Mesothelial cell of epicardium (in vitro differentiated cells): ENCODE measurements at regions not wholly inside any gene's neighbourhood (a gene's known extent, or its start where the extent isn't known, plus 50 kb on each side); places are given as distances from the start of the nearest gene placed in this dataset.
"Not testable (repeated sequence)": the region's sequence is repeated elsewhere in the genome, so short reads cannot be mapped to it uniquely, and the experiment has no call there.

Source experiments
- DNase-seq, 2 experiments: peaks; one replicate each; pipeline ENCODE4 v3.0.0; 2021; ENCODE audit warnings: low spot score in 2 of 2; ENCODE audit not compliant: unreplicated experiment in 2 of 2
- H3K27ac Mint-ChIP-seq: 2 replicates; pipeline ENCODE4 v1.8.0; 2021; ENCODE audit warnings: mixed read lengths
- H3K27me3 Mint-ChIP-seq: 2 replicates; pipeline ENCODE4 v1.8.0; 2021; ENCODE audit warnings: low read depth, mixed read lengths
- H3K36me3 Mint-ChIP-seq: 2 replicates; pipeline ENCODE4 v1.8.0; 2021; ENCODE audit warnings: mixed read lengths
- H3K4me1 Mint-ChIP-seq: 2 replicates; pipeline ENCODE4 v1.8.0; 2021; ENCODE audit warnings: mixed read lengths
- H3K4me3 Mint-ChIP-seq: 2 replicates; pipeline ENCODE4 v1.8.0; 2021; ENCODE audit warnings: mild to moderate bottlenecking, moderate library complexity, mixed read lengths
- H3K9me3 Mint-ChIP-seq: 2 replicates; pipeline ENCODE4 v1.8.0; 2021; ENCODE audit warnings: mixed read lengths
- TF ChIP-seq, protein P1 (sequence below): fragments of 200-600 bp; sonication (generic); IDR thresholded peaks from one replicate; pipeline ENCODE4 v1.5.0; 2021; ENCODE audit warnings: antibody characterized with exemption; ENCODE audit not compliant: unreplicated experiment

DNA sequence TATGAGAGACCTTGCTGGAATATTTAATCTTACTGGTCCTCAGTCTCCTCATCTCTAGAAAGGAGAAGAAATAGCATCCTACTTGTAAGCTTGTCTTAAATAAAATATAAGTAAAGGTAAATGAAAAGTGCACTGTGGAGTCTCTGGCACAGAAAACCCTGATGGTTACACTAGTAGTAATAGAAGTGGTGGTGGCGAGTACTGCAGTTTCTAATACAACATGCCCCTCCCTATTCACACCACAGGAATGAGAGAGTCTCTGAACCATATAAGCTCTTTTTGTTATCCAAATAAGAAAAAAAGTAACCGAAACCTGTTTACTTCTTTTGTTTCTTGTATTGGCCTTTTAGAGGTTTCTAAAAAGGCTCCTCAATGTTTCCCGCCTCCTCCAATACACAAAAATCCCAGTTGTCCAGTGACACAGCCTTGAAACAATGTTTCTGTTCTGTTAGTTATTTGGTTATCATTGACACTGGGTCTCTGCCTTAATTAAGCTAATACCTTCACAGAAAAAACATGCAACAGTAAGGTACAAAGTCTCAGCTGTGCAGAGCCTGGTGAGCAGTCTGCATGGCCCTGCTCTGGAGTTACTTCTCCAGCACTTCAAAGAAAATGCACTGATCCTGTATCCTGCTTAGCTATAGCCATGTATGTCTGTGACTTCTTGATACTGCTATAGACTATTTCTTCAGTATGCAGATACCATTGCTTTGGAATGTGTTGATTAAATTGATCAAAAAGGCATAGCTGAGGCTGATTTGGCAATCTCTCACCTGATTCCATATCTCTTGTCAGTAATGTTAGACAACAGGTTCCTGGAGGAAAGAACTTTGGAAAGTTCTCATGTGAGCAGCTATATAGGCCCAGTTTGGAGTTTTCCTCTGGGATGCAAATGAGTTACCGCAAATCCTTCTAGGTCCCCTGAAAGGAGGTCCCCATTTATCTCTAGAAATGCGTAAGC is 315.6 kb upstream of the IL12A start:
- H3K36me3 Mint-ChIP-seq = no peaks in the 10 kb centered on the region
- H3K27me3 Mint-ChIP-seq = peaks cover 5% of the 10 kb centered on the region
- TF ChIP-seq, protein P1, sequence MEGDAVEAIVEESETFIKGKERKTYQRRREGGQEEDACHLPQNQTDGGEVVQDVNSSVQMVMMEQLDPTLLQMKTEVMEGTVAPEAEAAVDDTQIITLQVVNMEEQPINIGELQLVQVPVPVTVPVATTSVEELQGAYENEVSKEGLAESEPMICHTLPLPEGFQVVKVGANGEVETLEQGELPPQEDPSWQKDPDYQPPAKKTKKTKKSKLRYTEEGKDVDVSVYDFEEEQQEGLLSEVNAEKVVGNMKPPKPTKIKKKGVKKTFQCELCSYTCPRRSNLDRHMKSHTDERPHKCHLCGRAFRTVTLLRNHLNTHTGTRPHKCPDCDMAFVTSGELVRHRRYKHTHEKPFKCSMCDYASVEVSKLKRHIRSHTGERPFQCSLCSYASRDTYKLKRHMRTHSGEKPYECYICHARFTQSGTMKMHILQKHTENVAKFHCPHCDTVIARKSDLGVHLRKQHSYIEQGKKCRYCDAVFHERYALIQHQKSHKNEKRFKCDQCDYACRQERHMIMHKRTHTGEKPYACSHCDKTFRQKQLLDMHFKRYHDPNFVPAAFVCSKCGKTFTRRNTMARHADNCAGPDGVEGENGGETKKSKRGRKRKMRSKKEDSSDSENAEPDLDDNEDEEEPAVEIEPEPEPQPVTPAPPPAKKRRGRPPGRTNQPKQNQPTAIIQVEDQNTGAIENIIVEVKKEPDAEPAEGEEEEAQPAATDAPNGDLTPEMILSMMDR = no peak
- no peak for DNase-seq
- no peak overlapping the region for H3K27ac Mint-ChIP-seq
- peaks cover 63% of the 10 kb centered on the region for H3K4me1 Mint-ChIP-seq
- H3K4me3 Mint-ChIP-seq = no peak overlapping the region
- no peaks in the 10 kb centered on the region for H3K9me3 Mint-ChIP-seq

DNA sequence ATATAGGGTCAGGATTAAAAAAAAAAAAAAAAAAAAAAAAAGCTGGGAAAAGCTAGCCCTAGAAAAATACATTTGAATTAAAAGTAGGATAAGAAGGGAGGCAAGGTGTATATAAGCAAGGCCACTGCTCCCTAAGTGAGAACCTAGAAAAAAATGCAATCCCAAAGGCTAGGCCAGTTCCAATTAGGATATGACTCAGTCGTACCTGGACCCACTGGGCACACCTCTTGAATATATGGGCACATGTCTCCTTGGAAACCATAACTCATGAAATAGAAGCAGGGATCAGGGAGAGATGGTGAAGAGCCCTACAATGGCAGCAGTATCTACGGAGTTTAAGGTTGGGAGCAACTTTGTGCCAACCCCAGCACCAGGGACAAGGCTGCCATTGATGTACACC is 314.1 kb upstream of the IL12A start:
- DNase-seq = no peak
- Mint-ChIP-seq H3K4me3 (no peak overlapping the region), H3K27me3 (peaks cover 5% of the 10 kb centered on the region), H3K4me1 (peaks cover 64% of the 10 kb centered on the region), H3K9me3 (no peaks in the 10 kb centered on the region), H3K27ac (no peak overlapping the region), H3K36me3 (no peaks in the 10 kb centered on the region)
- TF ChIP-seq, protein P1 = no peak

- H3K36me3 Mint-ChIP-seq = no peaks in the 10 kb centered on the region
- peaks cover 5% of the 10 kb centered on the region for H3K27me3 Mint-ChIP-seq
- H3K4me3 Mint-ChIP-seq = no peak overlapping the region
- DNase-seq = no peak
- H3K4me1 Mint-ChIP-seq = peaks cover 60% of the 10 kb centered on the region
- H3K9me3 Mint-ChIP-seq = no peaks in the 10 kb centered on the region
- H3K27ac Mint-ChIP-seq = no peak overlapping the region
- TF ChIP-seq, protein P1 = no peak
Observed at GRCh38 chr3:159675285-159675684, 313.4 kb upstream of the IL12A start.

GRCh38 chr3:159679900-159680299 is 308.7 kb upstream of the IL12A start:
- H3K9me3 Mint-ChIP-seq = peaks cover 8% of the 10 kb centered on the region
- no peaks in the 10 kb centered on the region for H3K27me3 Mint-ChIP-seq
- H3K27ac Mint-ChIP-seq = no peak overlapping the region
- TF ChIP-seq, protein P1 = no peak
- H3K4me1 Mint-ChIP-seq = peaks cover 44% of the 10 kb centered on the region
- no peak for DNase-seq
- no peak overlapping the region for H3K4me3 Mint-ChIP-seq
- H3K36me3 Mint-ChIP-seq = no peaks in the 10 kb centered on the region

- H3K27ac Mint-ChIP-seq, H3K4me3 Mint-ChIP-seq, DNase-seq, H3K36me3 Mint-ChIP-seq, H3K27me3 Mint-ChIP-seq: not testable (repeated sequence)
- Mint-ChIP-seq H3K4me1 (peaks cover 28% of the 10 kb centered on the region), H3K9me3 (peaks cover 15% of the 10 kb centered on the region)
Observed at GRCh38 chr3:159681717-159682116, 306.9 kb upstream of the IL12A start.

DNA sequence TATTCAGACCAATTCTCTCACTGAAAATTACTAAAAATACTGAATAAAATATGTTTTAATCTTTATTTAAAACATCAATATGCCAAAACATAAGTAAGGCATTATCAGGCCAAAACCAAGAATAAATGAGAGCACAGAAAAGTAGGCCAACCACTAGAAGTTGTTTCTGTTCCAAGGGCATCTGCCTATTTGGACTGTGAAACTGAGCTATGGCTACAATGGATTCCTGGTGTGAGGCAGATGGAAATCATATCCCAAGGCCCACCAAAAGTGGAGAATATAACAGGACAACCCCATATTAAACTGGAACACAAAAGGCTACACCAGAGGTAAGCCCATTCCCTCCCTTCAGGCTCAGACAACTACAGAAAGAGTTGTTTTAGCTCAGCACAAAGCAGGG is 302.8 kb upstream of the IL12A start:
- no peaks in the 10 kb centered on the region for H3K36me3 Mint-ChIP-seq
- H3K27ac Mint-ChIP-seq = no peak overlapping the region
- no peak overlapping the region for H3K4me3 Mint-ChIP-seq
- DNase-seq = no peak
- peaks cover 50% of the 10 kb centered on the region for H3K9me3 Mint-ChIP-seq
- H3K4me1 Mint-ChIP-seq = no peaks in the 10 kb centered on the region
- no peaks in the 10 kb centered on the region for H3K27me3 Mint-ChIP-seq
- TF ChIP-seq, protein P1 = no peak
